Fibroblast of upper back skin (primary cell): ENCODE measurements at regions not wholly inside any gene's neighbourhood (a gene's known extent, or its start where the extent isn't known, plus 50 kb on each side); places are given as distances from the start of the nearest gene placed in this dataset.
"Not testable (repeated sequence)": the region's sequence is repeated elsewhere in the genome, so short reads cannot be mapped to it uniquely, and the experiment has no call there.

Experiments
- DNase-seq: peaks from one replicate; pipeline ENCODE4 v3.0.0-alpha.2; 2013

DNA sequence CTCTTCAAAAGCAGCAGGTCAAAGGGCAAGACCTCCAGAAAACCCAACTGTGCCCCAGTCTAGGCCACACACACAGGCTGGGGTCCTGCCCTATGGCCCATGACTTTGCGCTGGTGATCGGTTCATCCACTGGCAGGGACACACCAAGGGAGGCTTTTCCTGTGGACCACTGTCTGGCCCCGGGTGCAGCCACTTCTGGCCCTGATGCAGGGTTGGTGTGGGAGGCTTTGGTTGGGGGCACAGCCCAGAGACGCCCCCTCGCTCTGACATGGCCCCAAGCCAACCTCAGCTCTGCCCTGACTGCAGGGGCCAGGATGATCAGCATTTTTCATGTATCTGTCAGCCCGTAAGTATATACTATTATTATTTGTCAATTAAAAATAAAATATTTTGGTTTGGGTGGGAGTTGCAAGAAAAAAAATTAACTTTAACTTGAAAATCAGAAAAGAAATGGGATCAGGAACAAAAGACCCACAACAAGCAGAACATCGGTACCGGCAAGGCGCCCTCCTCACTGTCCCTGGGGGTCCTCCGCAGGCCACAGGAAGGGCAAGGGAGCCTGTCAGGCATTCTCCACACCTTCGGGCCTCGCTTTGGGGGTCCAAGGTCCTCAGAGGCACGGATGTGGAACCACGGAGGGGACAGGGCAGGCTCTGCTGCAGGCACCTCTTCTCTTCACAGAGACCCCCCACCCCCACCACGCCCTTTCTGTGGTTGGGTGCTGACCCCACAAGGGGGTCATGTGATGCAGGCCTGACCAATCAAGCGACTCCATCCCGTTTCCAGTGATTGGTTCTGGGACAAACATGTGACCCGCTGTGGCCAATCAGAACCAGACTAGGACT lies 181.5 kb upstream of the SFSWAP start:
- DNase-seq: no peak

DNA sequence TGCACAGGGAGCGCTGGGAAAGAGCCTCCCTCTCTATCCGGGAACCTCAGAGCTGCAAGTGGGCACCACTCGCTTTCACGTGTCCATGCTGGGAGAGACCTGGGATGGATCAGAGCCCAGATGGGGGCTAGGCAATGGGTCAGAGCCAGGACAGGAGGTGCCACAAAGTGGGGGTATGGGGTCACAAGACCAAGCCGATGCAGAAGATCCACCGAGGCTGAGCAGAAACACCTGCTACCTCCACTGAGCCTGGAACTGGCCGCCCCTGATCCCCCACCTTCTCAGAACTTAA lies 180.9 kb upstream of the SFSWAP start:
- DNase-seq: no peak

DNA sequence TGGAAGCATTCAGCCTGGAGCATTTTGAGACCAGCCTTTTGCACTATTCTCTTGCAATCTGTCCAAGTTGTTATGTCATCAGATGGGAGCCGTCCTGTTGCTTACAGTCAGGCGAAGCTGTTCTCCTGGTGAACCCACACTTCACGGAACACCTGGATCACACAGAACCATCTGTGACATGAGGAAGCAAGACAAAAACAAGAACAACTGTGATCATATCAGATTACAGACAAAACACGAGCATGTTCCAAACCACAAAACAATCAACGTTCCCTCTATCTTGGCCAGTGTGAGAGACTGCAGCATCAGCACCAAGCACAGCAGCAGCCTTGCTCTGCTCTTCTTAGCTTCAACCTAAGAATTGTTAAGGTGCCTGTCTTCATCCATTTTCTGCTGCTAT lies 180.5 kb upstream of the SFSWAP start:
- no peak for DNase-seq

DNA sequence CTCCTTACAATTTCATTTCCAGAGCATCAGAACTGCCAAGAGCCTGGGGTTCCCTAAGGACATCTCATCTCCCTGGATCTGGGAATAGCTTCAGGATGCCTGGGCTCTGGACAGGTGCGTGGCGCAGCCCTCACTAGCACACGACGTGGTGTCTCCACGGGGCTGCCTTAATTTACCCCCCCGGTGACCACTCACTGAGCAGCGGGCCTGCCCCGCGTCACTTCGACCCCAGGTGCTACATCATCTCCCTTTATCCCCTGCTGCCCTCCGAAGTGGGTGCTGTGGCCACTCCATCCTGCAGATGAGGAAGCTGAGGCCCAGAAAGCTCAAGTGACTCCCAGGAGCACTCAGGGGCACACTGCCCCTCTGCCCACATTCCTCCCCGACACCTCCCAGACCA lies 177.8 kb upstream of the SFSWAP start:
- no peak for DNase-seq

DNA sequence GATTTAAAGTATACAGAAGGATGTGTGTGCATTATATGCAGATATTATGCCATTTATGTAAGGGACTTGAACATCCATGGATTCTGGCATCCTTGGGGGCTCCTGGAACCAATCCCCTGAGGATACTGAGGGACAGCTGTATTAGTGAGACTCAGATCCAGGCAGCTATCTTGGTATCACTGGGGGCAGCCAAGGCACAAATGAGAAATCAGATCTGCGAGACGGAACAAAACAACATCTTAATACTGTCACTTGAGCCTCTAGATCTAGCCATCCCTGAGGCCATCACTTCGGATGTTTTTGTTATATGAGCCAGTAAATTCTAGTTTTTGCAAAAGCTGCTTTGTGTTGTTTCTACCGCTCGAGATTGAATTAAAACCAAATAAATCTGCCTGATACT lies 175.1 kb upstream of the SFSWAP start:
- no peak for DNase-seq

DNA sequence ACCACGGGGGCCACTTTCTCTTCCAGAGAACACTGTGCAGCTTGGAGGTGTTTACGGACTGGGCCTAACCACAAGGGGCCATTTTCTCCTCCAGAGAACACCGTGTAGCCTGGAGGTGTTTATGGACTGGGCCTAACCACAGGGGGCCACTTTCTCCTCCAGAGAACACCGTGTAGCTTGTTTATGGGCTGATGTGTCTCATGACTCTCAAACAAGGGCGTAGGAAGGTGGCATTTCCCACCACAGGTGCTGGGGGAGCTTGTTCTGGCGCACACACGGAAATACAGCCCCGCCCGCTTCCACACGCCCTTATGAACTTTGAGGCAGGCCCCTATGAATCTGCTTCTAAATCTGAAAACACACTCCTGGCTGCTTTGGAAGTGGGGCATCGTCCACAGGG lies 174.6 kb upstream of the SFSWAP start:
- DNase-seq: no peak

DNA sequence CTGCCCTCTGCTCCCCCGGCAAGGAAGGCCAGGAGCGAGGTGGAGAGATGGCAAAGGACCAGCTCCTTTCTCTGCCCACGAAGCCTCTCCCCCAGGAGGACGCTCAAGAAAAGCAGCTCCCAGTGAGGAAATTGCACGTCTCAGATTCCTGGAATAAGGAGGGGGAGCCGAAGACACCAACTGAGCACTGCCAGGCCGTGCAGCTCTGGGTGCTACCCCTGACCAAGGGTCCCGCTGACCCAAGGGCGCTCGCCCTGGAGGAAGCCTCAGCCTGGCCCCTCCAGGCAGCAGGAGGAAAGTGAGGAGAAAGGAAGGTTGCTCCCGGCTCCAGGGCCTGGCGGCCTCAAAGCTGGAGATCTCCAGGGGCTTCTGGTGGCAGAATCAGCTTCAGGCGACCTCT lies 174.1 kb upstream of the SFSWAP start:
- no peak for DNase-seq

DNA sequence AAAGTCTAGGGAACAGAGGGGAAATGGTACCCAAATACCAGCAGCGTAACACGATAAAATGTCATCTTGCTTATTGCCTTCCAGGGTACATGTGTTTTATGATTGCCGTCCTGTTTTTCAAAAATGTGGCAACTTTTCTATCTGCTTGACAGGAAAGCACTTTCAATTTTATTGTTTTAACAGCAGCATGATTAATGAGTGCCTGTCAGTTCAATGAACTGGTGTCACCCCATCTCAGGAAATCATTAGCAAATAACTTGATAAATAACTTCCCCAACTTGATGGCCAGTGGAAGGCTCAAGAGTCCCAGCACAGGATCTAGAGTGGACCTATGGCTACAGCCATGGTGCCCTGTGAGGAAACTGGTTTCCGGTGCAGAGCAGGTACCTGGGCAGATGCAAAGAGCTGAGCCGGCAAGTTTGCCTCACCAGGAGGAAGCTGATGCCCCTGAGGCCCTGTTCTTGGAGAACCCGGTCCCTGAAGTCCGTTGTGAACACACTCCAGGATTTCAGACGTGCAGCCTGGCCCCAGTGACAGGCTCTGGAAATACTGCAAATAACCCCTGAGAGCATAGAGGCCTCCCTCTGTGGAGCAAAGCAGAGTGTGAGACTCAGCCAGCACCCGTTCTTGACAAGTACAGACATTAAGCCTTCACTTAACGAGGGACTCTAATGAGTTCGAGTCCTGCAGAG lies 173.5 kb upstream of the SFSWAP start:
- DNase-seq: no peak

DNA sequence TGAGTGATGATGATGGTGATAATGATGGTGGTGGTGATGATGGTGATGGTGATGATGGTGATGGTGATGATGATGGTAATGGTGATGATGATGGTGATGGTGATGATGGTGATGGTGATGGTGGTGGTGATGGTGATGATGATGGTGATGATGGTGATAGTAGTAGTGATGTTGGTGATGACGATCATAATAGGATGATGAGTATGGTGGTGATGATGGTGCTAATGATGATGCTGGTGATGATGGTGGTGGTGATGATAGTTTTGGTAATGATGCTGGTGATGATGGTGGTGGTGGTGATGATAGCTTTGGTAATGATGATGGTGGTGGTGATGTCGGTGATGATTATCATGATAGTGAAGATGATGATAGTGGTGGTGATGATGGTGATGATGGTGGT lies 171.5 kb upstream of the SFSWAP start:
- DNase-seq: no peak

DNA sequence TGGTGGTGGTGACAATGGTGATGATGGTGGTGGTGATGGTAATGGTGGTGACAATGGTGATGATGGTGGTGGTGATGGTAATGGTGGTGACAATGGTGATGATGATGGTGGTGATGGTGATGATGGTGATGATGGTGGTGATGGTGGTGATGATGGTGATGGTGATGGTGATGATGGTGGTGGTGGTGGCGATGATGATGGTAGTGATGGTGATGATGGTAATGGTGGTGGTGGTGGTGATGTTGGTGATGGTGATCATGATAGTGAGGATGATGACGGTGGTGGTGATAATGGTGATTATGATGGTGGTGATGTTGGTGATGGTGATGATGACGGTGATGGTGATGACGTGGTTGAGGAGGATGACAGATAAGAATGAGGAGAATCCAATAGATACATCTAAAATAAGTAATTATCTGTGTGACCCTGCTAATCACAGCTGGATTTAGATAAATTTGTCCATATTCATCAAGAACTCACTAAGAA lies 170.7 kb upstream of the SFSWAP start:
- no peak for DNase-seq

DNA sequence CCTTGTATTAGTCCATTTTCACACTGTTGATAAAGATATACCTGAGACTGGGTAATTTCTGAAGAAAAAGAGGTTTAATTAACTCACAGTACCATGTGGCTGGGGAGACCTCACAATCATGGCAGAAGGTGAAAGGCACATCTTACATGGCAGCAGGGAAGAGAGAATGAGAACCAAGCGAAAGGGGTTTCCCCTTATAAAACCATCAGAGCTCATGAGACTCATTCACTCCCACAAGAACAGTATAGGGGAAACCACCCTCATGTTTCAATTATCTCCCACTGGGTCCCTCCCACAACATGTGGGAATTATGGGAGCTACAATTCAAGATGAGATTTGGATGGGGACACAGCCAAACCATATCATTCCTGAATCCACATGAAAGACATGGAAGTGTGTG lies 169.4 kb upstream of the SFSWAP start:
- DNase-seq: not testable (repeated sequence)

DNA sequence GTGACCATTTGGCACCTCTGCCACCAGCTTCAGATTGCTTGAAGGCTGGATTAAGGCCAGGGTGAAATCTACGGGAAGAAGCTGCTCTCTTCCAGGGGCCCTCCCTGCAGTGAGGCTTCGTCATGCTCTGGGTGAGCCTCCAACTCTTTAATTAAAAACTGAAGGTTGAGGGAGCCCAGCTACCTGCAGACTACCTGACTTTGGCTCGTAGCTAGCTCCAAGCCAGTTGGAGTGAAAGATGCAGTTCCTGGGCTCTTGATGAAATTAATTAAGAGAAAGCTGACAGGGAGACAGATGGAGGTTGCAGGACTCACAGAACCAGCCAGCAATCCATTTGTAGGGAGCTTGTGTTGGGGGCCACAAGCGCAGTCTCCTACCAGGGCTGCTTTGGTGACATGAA lies 168.5 kb upstream of the SFSWAP start:
- DNase-seq: no peak

DNA sequence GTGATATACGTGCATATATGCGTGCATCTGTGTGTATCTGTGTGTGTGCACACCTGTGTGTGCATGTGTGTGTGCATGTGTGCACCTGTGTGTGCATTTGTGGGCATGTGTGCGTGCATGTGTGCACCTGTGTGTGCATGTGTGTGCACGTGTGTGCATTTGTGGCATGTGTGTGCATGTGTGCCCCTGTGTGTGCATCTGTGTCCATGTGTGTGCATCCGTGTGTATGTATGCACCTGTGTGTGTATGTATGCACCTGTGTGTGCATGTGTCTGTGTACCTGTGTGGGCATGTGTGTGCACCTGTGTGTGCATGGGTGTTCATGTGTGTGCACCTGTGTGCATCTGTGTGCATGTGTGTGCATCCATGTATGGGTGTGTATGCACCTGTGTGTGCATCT lies 167.8 kb upstream of the SFSWAP start:
- no peak for DNase-seq

DNA sequence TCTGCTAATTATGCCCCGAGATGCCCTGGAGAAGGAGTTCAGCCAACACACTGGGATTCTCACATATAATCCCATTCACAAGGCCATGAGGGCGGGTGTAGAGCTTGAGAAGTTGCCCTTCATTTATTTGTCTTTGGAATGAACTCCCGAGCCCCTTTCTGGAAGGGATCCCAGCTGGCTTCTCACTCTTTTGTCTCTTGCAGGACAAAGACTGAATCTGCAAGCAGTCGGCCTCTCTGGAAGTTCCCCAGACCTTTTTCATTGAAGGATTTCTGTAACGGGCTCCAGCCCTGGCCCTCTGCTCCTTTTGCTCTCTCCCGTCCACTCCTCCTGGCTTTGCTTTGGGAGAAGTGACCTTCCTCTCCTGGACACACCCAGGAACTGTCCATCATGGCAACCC lies 163.3 kb upstream of the SFSWAP start:
- no peak for DNase-seq

DNA sequence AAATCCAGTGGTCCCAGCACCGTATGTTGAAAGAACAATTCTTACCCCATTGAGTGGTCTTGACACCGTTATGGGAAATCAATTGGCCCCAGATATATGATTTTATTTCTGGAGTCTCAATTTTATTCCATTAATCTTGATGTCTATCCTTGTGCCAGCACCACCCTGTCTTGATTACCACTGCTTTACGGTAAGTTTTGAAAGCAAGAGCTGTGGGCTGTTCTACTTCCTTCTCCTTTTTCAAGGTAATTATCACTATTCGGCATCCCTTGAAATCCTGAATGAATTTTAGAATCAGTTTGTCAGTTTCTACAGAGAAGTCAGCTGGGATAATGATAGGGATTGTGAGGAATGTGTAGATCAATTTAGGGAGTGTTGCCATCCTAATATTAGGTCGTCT lies 160.8 kb upstream of the SFSWAP start:
- DNase-seq: no peak

DNA sequence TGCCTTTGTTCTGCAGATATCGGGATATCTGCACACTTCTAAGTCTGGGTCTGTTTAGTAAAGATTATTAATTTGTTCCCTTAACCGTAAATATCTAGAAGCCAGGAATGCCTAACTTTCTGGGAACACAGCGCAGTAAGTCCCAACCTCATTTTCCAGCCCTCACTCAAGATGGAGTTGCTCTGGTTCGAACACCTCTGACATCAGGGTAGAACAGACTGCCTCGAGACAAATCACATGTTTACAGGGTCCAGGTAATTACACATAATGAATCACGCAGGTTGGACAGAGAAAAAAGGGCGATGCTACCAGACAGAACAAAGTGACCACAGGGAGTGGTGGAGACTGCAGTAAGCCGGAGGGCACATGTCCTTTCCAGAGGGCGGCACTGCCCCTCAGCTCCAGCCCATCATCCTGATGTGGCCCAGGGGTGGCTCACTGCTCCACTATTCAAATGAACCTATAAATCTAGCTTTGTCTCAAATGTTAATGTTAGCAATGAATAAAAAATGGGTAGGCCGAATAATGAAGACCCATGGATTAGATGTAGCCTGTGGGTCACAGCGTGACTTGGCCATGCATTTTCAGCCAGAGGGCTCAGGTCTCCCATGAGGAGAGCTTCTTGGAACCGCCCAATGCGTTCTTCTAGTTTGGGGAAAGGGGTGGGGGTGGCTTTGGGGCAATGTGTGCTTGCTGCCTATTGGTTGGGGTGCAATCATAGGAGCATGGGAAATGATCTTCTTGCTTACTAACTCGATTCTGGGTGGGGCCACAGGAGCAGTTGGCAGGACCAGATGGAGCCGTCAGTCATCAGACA lies 159.0 kb upstream of the SFSWAP start:
- no peak for DNase-seq

DNA sequence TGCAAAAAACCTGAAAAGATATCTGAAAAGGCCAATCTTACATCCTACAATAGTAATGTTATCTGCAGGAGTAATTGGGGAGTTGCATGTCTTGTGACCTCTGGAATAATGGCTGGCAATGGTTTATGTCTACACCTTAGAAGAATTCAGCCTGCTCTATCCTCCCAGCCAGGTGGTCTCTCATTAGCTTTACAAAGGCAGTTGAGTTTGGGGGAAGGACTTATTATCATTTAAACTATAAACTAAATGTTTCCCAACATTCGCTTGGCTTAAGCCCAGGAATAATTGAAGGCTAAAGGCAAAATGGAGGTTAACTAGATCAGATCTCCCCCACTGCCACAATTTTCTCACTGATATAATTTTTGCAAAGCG lies 158.4 kb upstream of the SFSWAP start:
- DNase-seq: no peak

DNA sequence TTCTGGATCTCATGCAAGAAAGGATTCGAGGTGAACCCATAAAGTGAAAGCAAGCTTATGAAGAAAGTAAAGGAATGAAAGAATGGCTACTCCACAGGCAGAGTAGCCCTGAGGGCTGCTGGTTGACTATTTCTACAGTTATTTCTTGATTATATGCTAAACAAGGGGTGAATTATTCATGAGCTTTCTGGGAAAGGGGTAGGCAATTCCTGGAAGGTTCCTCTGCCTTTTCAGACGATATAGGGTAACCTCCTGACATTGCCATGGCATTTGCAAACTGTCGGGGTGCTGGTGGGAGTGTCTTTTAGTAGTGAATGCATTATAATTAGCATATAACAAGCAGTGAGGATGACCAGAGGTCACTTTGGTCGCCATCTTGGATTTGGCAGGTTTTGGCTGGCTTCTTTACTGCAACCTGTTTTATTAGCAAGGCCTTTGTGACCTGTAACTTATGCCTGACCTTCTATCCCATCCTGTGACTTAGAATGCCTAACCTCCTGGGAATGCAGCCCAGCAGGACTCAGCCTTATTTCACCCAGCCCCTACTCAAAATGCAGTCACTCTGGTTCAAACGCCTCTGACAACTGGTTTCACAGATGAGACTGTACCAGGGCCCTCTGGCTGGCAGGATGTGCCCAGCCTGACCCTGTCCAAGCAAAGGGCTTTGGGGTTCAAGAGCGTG lies 157.7 kb upstream of the SFSWAP start:
- DNase-seq: no peak

DNA sequence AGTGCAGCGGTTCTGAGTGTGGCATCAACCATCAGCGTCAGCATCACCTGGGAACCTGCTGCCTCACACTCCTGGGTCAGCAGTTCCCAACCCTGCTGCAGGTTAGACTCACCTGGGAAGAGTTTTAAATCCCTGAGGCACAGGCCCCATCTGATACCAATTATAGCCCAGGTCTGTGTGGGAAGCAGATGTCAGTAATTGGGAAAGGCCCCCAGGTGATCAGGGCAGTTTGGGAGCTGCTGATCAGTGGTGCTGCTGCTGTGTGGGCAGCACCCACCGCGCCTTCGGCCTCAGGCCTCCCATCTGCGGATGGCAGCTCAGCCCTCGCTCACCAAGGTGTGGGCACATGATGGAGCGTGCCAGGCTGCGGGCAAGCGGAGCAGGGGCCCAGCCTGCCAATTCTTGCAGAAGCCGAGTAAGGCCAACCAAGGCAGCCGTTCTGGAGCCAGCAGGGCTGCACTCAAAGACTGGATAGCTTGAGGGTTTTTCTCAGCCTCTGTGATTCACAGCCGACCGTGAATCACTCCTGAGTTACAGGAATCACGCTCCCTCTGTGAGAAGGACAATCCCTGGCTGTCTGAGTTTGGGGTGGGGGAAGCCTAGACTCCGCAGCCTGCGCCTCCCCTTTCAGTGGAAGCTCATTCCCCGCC lies 155.6 kb upstream of the SFSWAP start:
- DNase-seq: peak; percentile 1

DNA sequence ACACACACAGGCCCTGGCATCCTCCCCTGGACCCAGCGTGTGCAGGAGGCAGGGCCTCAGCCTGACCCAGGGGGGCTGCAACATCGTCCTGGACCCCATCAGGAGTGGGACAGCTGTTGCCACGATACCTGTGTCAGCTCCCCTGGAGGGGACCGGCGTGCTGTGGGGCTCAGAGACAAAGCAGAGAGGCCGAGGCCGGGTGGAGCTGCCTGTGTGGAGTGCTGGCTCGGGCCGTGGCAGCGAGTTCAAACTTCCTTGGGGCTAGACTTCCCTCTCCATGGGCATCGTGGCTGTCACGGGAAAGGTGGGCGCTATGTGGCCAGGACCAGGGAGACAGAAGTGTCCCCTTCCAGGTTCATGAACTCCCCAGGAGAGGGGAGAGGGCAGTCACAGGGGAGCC lies 155.0 kb upstream of the SFSWAP start:
- no peak for DNase-seq

DNA sequence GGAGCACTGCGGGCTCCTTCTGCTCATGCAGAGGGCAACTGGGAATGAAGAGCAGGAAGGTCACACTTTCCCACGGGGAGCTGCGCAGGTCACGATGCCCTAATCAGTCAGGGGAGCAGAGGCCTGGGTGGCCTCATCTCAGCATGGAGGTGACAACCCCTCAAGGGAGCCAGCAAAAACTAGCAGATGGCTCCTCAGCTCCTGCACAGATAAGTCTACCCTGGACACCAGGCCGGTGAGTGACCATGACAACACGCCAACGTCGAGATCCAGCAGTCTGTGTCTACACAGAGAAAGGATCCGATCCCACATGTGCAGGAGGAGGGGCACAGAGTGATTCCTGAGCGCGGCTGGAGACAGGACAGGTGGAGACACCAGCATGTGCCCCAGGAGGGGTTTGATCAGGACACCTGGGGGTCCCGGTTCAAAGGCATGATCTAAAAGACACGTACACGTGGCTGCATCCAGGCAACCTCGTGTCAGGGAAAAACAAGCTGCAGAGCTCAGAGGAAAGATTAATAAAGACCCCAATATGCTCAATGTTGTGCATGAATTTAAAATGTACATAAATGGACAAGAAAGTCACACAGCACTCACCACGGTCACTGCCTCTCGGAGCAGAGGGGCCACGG lies 153.7 kb upstream of the SFSWAP start:
- no peak for DNase-seq
